Hepatocyte (in vitro differentiated cells): ENCODE measurements at regions not wholly inside any gene's neighbourhood (a gene's known extent, or its start where the extent isn't known, plus 50 kb on each side); places are given as distances from the start of the nearest gene placed in this dataset.

Source experiments
- CTCF ChIP-seq: fragments of 200-600 bp; sonication (generic); IDR thresholded peaks from 2 replicates; pipeline ENCODE4 v1.5.1; 2016; ENCODE audit warnings: antibody characterized with exemption, mild to moderate bottlenecking; ENCODE audit not compliant: poor library complexity
- EZH2 ChIP-seq: fragments of 200-600 bp; sonication (generic); IDR thresholded peaks from 2 replicates; pipeline ENCODE4 v1.6.1; 2016; ENCODE audit warnings: antibody characterized with exemption, mild to moderate bottlenecking, borderline replicate concordance

- no peak for TF ChIP-seq CTCF
- no peak for TF ChIP-seq EZH2
Observed at GRCh38 chr9:27977931-27978330, 404.6 kb upstream of the C9orf72 start.
